ENCODE measurements at regions not wholly inside any gene's neighbourhood (a gene's known extent, or its start where the extent isn't known, plus 50 kb on each side); places are given as distances from the start of the nearest gene placed in this dataset.

GRCh38 chr9:17894501-17895160 is 315.8 kb downstream of the SH3GL2 start:
- DNase-seq = no peak

- DNase-seq = no peak
Measured at GRCh38 chr9:17900606-17901005, 321.7 kb downstream of the SH3GL2 start.

DNA sequence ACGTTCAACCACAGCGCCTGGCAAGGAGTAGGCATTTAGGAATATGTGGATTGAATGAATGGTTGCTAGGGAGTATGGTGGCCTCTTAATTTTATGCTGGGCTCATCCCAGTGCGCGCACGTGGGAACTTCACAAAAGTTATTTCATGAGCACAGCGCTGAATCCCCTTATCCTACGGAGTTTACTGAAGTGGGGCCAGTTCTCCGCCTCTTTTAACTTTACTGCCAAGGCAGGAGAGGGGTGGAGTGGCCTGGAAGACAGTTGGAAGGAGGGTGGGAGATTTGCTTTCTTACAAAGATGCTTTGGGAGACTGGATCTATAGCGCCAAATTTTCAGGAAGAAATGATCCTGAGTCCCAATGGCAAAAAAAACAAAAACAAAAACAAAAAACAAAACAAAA is 326.5 kb downstream of the SH3GL2 start:
- DNase-seq = no peak

DNA sequence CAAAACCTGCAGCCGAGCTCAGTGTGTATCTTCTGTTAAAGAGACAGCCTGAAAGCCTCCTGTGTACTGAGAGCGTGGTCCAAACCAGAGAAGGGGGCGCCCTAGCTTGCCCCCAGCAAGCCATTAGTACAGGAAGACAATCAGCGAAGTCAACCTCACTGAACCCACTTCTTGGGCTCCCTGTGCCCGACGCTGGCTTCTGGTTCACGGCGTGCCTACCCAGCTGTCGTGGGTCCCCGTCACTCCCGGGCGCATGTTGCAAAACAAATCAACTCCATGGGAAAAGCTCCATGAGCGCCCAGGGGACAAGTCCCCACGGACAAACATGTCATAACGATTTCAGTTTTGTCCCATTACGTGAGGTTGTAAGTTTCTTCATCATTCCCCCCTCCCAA is 326.9 kb downstream of the SH3GL2 start:
- no peak for DNase-seq

DNA sequence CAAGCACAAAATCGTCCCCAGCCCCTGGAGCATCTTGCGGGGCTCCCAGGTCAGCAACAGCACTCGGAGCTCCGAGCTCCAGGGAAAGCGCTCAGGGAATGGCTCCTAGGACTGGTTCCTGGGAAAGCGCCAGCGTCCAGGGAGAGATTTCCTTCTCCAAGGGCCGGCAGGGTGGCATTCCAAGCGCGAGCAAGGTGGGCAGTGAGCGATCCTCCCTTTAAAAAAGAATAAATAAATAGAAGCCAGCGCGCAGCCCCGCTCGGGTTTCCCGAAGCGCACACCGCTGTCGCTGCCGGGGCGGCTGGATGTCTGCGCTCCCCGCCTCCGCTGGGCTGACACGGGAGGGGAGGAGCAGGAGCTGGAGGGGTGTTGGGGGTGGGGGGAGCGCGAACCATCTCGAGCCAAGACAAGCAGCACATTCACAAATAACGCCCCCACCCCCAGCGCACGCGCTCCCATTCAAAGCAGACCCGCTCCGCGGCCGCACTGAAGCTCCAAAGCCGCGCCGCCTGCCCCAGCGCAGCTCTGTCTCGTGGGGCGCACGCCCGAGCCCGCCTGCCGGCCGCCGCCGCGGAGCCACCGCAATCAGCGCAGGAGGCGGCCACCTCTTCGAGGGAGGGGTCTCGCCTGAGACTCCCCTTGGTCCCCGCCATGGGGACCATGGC is 327.4 kb downstream of the SH3GL2 start:
- no peak for DNase-seq

- no peak for DNase-seq
Measured at GRCh38 chr9:17906841-17907778, 328.2 kb downstream of the SH3GL2 start.

- DNase-seq = no peak
Measured at GRCh38 chr9:17907779-17908508, 329.1 kb downstream of the SH3GL2 start.

GRCh38 chr9:17926246-17926645 is 347.4 kb downstream of the SH3GL2 start:
- no peak for DNase-seq

DNA sequence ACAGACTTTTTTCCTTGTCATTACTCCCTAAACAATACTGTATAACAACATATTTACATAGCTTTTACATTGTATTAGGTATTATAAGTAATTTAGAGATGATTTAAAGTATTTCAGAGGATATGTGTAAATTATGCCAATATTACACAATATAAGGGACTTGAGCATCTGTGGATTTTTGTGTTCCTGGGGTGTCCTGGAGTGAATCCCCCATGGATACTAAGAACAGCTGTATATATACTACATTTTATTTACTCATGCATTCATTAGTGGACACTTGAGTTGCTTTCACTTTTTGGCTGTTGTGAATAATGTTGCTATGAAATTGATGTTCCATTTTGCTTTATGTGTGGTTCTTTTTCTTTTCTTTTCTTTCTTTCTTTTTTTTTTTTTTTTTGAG is 348.8 kb downstream of the SH3GL2 start:
- no peak for DNase-seq

DNA sequence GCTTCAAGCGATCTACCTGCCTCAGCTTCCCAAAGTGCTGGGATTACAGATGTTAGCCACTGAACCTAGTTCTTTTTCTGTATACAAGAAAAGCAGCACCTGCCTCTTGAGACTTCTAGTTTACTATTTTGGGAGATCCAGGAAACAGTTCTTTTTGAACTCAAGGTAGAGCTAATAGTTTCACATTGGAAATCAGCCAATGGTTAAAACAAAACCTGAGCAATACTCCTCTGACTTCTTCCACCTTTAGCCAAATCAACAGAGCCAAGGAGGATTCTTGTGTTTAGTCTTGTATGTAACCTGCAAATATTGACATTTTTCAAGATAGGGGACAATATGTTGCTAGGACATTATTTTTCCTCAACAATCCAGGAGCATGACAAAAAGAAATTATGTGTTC is 349.4 kb downstream of the SH3GL2 start:
- DNase-seq = no peak

DNA sequence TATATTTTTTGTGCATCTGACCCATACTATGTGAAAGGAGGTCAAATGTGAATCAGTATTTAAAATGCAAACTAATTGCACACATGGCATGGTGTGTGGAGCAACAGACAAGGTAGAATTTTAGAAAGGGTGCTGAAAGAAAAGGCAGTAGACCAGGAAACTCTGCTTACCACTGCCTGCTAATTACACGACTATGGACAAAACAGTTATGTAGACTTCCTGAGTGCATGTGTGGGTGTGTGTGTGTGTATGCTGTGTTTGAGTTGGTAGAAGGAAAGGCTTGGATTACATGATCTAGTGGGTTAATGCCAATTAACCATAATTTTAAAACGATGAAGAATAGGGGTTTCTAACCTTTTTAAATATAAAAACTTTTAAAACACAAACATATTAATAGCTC is 349.9 kb downstream of the SH3GL2 start:
- no peak for DNase-seq

- no peak for DNase-seq
Measured at GRCh38 chr9:17929506-17929905, 350.6 kb downstream of the SH3GL2 start.

GRCh38 chr9:17930071-17930470 is 351.2 kb downstream of the SH3GL2 start:
- DNase-seq = no peak

- DNase-seq = no peak
Measured at GRCh38 chr9:17936365-17936764, 357.5 kb downstream of the SH3GL2 start.

GRCh38 chr9:17938035-17938655 is 359.3 kb downstream of the SH3GL2 start:
- DNase-seq = no peak

GRCh38 chr9:17942498-17942897 is 363.6 kb downstream of the SH3GL2 start:
- DNase-seq = no peak

DNA sequence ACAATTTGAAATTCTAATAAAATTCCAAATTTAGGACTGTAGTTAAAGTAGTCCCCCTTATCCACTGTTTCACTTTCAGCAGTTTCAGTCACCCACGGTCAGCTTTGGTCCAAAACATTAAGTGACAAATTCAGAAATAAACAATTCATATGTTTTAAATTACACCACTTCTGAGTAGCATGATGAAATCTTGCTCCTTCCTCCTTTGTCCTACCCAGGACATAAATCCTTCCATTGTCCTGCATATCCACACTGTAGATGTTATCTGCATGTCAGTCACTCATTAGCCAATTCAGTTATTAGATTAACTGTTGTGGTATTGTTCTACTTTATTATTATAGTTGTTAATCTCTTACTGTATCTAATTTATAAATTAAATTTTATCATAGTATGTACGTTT is 376.5 kb downstream of the SH3GL2 start:
- no peak for DNase-seq

DNA sequence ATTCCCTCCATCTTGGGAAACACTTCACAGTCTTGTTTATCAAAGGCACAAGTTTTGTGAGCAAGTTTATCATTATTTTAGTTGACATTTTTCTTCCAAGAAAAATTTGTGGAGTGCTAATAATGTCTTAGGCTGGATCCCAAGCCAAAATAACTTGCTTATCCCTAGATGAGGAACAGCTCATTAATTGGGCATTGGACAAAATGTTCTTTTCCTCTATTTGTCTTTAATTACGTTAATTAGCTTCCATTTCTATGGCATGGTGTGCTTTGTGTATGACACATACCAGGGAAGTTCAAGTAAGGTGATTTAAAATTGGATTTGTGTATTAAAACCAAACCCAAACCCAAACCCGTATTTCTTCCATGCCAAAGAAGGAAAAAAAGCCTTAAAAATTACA is 379.5 kb downstream of the SH3GL2 start:
- DNase-seq = no peak

DNA sequence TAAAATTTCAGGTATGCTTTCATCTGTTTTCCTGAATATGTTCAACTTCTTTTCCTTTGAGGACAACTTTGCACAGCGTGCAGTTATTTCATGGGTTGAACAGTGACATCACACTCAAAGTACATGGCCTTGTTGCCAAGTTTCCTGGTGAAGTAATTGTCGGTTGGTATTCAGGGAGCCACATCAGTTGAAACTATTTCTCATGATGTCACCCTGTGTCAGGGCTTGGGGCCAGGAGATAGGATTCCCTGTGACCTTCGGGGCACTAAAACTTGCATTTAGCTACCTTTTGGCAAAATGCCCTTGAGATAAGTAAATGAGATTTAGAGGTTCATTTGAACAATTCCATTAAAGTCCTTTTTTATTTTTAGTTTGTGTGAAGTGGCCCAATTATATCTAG is 383.9 kb downstream of the SH3GL2 start:
- no peak for DNase-seq

- DNase-seq = no peak
Measured at GRCh38 chr9:17963498-17963897, 384.6 kb downstream of the SH3GL2 start.

DNA sequence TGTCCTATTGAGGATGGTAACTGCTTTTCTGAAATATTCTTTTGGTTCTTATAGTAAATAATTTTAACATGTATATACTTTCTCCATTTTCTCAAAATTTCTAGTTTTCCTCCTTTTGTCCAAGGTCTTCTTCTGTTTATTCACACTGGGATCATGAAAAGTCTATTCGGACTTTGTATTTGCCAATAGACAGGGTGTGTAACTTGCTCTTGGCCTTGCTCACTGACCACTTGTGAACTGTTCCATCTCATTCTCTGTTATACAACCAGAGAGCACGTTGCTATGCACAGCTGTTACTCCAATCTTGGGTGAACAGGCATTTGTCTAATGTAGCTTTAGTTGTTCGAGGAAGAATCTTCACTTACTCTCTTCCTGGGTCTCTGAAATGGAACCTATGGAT is 388.9 kb downstream of the SH3GL2 start:
- no peak for DNase-seq

- DNase-seq = no peak
Measured at GRCh38 chr9:17969232-17969631, 390.4 kb downstream of the SH3GL2 start.

- no peak for DNase-seq
Measured at GRCh38 chr9:17970277-17970676, 391.4 kb downstream of the SH3GL2 start.

Measured in activated naive CD4-positive, alpha-beta T cell (primary cell).